GM12872 (cell line): ENCODE measurements at regions not wholly inside any gene's neighbourhood (a gene's known extent, or its start where the extent isn't known, plus 50 kb on each side); places are given as distances from the start of the nearest gene placed in this dataset.

ENCODE experiments used
- CTCF ChIP-seq: IDR thresholded peaks from 3 replicates; pipeline ENCODE4 v1.5.1; 2011; ENCODE audit warnings: low read depth, mild to moderate bottlenecking, low read length, moderate library complexity; ENCODE audit not compliant: insufficient read depth

GRCh38 chr16:51971184-51971583 is 575.8 kb downstream of the TOX3 start:
- peak; percentile 19; the same call in 1 of the 3 replicates for TF ChIP-seq CTCF

- TF ChIP-seq CTCF, result no peak
These were observed 578.2 kb downstream of the TOX3 start for GRCh38 chr16:51968749-51969148.

- no peak for TF ChIP-seq CTCF
These were observed 579.3 kb downstream of the TOX3 start for GRCh38 chr16:51967646-51968045.

GRCh38 chr16:51960931-51961330 is 586.0 kb downstream of the TOX3 start:
- no peak for TF ChIP-seq CTCF

- TF ChIP-seq CTCF, result no peak
These were observed 593.5 kb downstream of the TOX3 start for GRCh38 chr16:51953286-51953985.

GRCh38 chr16:51952500-51952899 is 594.4 kb downstream of the TOX3 start:
- no peak for TF ChIP-seq CTCF

GRCh38 chr16:51951668-51952298 is 595.2 kb downstream of the TOX3 start:
- no peak for TF ChIP-seq CTCF
